NCI-H2227 treated with DMSO at 0.1 percent for 48 hours (cell line): ENCODE measurements at regions not wholly inside any gene's neighbourhood (a gene's known extent, or its start where the extent isn't known, plus 50 kb on each side); places are given as distances from the start of the nearest gene placed in this dataset.
"Not testable (repeated sequence)": the region's sequence is repeated elsewhere in the genome, so short reads cannot be mapped to it uniquely, and the experiment has no call there.

ENCODE experiments used
- DNase-seq: peaks from one replicate; lab custom pipeline; 2025; lab: John Stamatoyannopoulos, UW

GRCh38 chr2:215744514-215744913, 268.8 kb downstream of the MREG start:
- DNase-seq: no peak

GRCh38 chr2:215743066-215743465, 270.3 kb downstream of the MREG start:
- no peak for DNase-seq

- no peak for DNase-seq
Observed at GRCh38 chr2:215742021-215742420, 271.3 kb downstream of the MREG start.

- no peak for DNase-seq
Observed at GRCh38 chr2:215740071-215740470, 273.3 kb downstream of the MREG start.

GRCh38 chr2:215738351-215738750, 275.0 kb downstream of the MREG start:
- no peak for DNase-seq

- DNase-seq: no peak
Observed at GRCh38 chr2:215737477-215737876, 275.9 kb downstream of the MREG start.

- DNase-seq: no peak
Observed at GRCh38 chr2:215736653-215737290, 276.6 kb downstream of the MREG start.

GRCh38 chr2:215731108-215731658, 282.2 kb downstream of the MREG start:
- no peak for DNase-seq

GRCh38 chr2:215729985-215730620, 283.2 kb downstream of the MREG start:
- no peak for DNase-seq

GRCh38 chr2:215728504-215729065, 284.8 kb downstream of the MREG start:
- DNase-seq: no peak

- no peak for DNase-seq
Observed at GRCh38 chr2:215727507-215728503, 285.5 kb downstream of the MREG start.

GRCh38 chr2:215726070-215726469, 287.3 kb downstream of the MREG start:
- DNase-seq: no peak

GRCh38 chr2:215724146-215724545, 288.3 kb upstream of the FN1 start:
- DNase-seq: no peak

GRCh38 chr2:215723631-215724011, 287.8 kb upstream of the FN1 start:
- DNase-seq: no peak

GRCh38 chr2:215722986-215723630, 287.2 kb upstream of the FN1 start:
- DNase-seq: no peak

- no peak for DNase-seq
Observed at GRCh38 chr2:215722125-215722524, 286.3 kb upstream of the FN1 start.

GRCh38 chr2:215721515-215721914, 285.6 kb upstream of the FN1 start:
- not testable (repeated sequence) for DNase-seq

GRCh38 chr2:215718890-215719289, 283.0 kb upstream of the FN1 start:
- DNase-seq: no peak

GRCh38 chr2:215718436-215718835, 282.6 kb upstream of the FN1 start:
- DNase-seq: no peak

GRCh38 chr2:215717501-215718381, 281.9 kb upstream of the FN1 start:
- no peak for DNase-seq

- DNase-seq: no peak
Observed at GRCh38 chr2:215716956-215717355, 281.1 kb upstream of the FN1 start.
